K562 (cell line): ENCODE measurements at regions not wholly inside any gene's neighbourhood (a gene's known extent, or its start where the extent isn't known, plus 50 kb on each side); places are given as distances from the start of the nearest gene placed in this dataset.

Experiments used
- ATAC-seq: fragments of 200-7000 bp; cut with Tn5 transposase; 3 replicates; pipeline ENCODE4 v1.9.1; 2020; ENCODE audit warnings: moderate library complexity
- BruUV-seq: library from RNA; stranded (reverse); fragments of 400-500 nt; replicated peaks from 2 replicates; lab custom pipeline; 2021; lab: Mats Ljungman, UMichigan
- CTCF ChIA-PET: fragments of 300-600 bp; formaldehyde crosslinking; extraction: SDS; loops from one replicate; lab custom pipeline; 2021; ENCODE audit warnings: low intra/inter-chr PET ratio; lab: Yijun Ruan, JAX
- POLR2A ChIA-PET: fragments of 300-600, 350-650 bp; sonication (Branson Sonifier 250); formaldehyde crosslinking; extraction: SDS; loops from one replicate; lab custom pipeline; 2021; ENCODE audit warnings: antibody characterized with exemption, inconsistent platforms; lab: Yijun Ruan, JAX
- DNase-seq, 4 experiments: peaks; one replicate each; pipeline versions ENCODE4 v3.0.0 to v3.0.0-alpha.2; 2011 to 2018; ENCODE audit warnings: low spot score in 3 of 4, mixed read lengths in 3 of 4; ENCODE audit errors: extremely low read depth in 1 of 4
- FAIRE-seq: peaks from 2 replicates; lab custom pipeline; 2011; peaks lifted over from hg19 to GRCh38; lab: Jason Lieb, UNC
- H2AFZ ChIP-seq: 2 replicates; pipeline ENCODE4 v1.6.0; 2011; ENCODE audit warnings: low read depth, low read length, control low read depth, inconsistent platforms
- H3K27ac ChIP-seq: fragments of 200-600 bp; 3 replicates; pipeline ENCODE4 v1.8.0; 2011; ENCODE audit warnings: low read depth, mild to moderate bottlenecking, control low read depth, inconsistent platforms, low read length, moderate library complexity, mixed read lengths; ENCODE audit errors: extremely low read depth
- H3K27me3 ChIP-seq, 2 experiments: fragments of 300-600 bp in 1 of 2; 2 replicates in 1 of 2; 3 replicates in 1 of 2; pipeline versions ENCODE4 v1.6.0 to v1.8.0; 2011; ENCODE audit warnings: inconsistent platforms in 2 of 2, low read length in 2 of 2, mild to moderate bottlenecking in 1 of 2, mixed read lengths in 1 of 2, moderate library complexity in 1 of 2; ENCODE audit not compliant: control insufficient read depth in 2 of 2, insufficient read depth in 2 of 2
- H3K36me3 ChIP-seq: fragments of 300-600 bp; 3 replicates; pipeline ENCODE4 v1.8.0; 2011; ENCODE audit warnings: mild to moderate bottlenecking, low read length, inconsistent platforms; ENCODE audit not compliant: control insufficient read depth, insufficient read depth
- H3K4me1 ChIP-seq, 2 experiments: fragments of 200-600 bp in 1 of 2; replicated peaks in 1 of 2; 2 replicates in 1 of 2; 3 replicates in 1 of 2; pipeline versions ENCODE4 v1.5.1 to v1.8.0; 2011; ENCODE audit warnings: inconsistent platforms in 2 of 2, low read length in 2 of 2, mild to moderate bottlenecking in 1 of 2, mixed read lengths in 1 of 2, moderate library complexity in 1 of 2; ENCODE audit not compliant: control insufficient read depth in 2 of 2, insufficient read depth in 2 of 2
- H3K4me2 ChIP-seq: 2 replicates; pipeline ENCODE4 v1.6.1; 2011; ENCODE audit warnings: low read length, control low read depth, inconsistent platforms, mixed read lengths; ENCODE audit not compliant: insufficient read depth
- H3K4me3 ChIP-seq: fragments of 200-600 bp; sonication (generic), shearing (Covaris generic); 2 replicates; pipeline ENCODE4 v1.5.1; 2016; ENCODE audit warnings: control low read depth, inconsistent platforms
- H3K79me2 ChIP-seq: fragments of 200-600 bp; 3 replicates; pipeline ENCODE4 v1.8.0; 2011; ENCODE audit warnings: low read length, inconsistent platforms; ENCODE audit not compliant: control insufficient read depth, insufficient read depth
- H3K9ac ChIP-seq, 2 experiments: 2 replicates each; pipeline versions ENCODE4 v1.6.0 to v1.6.1; 2011; ENCODE audit warnings: low read depth in 2 of 2, low read length in 2 of 2, control low read depth in 1 of 2, inconsistent platforms in 1 of 2, mild to moderate bottlenecking in 1 of 2, mixed read lengths in 1 of 2; ENCODE audit not compliant: insufficient read depth in 1 of 2
- H3K9me1 ChIP-seq: one replicate; pipeline ENCODE4 v1.6.0; 2011; ENCODE audit warnings: inconsistent platforms, mild to moderate bottlenecking, low read length, moderate library complexity; ENCODE audit not compliant: control insufficient read depth, insufficient read depth
- H3K9me3 ChIP-seq: replicated peaks from 2 replicates; pipeline ENCODE4 v1.5.1; 2011; ENCODE audit warnings: low read depth, low read length, inconsistent platforms; ENCODE audit not compliant: control insufficient read depth, insufficient read depth
- H4K20me1 ChIP-seq: replicated peaks from 2 replicates; pipeline ENCODE4 v1.6.1; 2011; ENCODE audit warnings: low read length, inconsistent platforms, mixed read lengths; ENCODE audit not compliant: control insufficient read depth, insufficient read depth
- CTBP1 ChIP-seq: fragments of 450-650 bp; IDR thresholded peaks from 2 replicates; pipeline ENCODE4 v1.6.1; 2016; ENCODE audit warnings: borderline replicate concordance
- FOS ChIP-seq: IDR thresholded peaks from 3 replicates; pipeline ENCODE4 v1.6.1; 2011; ENCODE audit not compliant: insufficient read length; ENCODE audit errors: extremely low read depth
- RFX7 ChIP-seq: fragments of 250-450 bp; sonication (Bioruptor Pico); IDR thresholded peaks from 2 replicates; pipeline ENCODE4 v1.5.1; 2021; ENCODE audit warnings: mild to moderate bottlenecking
- SMAD1 ChIP-seq: fragments of 150-350 bp; IDR thresholded peaks from 2 replicates; pipeline ENCODE4 v1.6.1; 2014; ENCODE audit warnings: low read length, low read depth; ENCODE audit not compliant: partially characterized antibody
- TCFL5 ChIP-seq: fragments of 250-450 bp; sonication (Bioruptor Pico); conservative IDR thresholded peaks from 2 replicates; pipeline ENCODE4 v1.6.1; 2021; ENCODE audit warnings: mild to moderate bottlenecking, moderate library complexity, matching md5 sums
- TSC22D4 ChIP-seq: fragments of 450-650 bp; IDR thresholded peaks from 2 replicates; pipeline ENCODE4 v1.6.1; 2016; ENCODE audit warnings: missing genetic modification characterization, missing biosample characterization, control low read depth
- ZFP36 ChIP-seq: fragments of 150-350 bp; IDR thresholded peaks from 2 replicates; pipeline ENCODE4 v1.6.1; 2018; ENCODE audit warnings: low read length, low read depth; ENCODE audit not compliant: partially characterized antibody
- WGBS: fragments of 100-300 bp; shearing (Covaris generic); methylation state at CpG from one replicate; pipeline ENCODE4 v1.1.6; 2016; ENCODE audit warnings: low coverage, mixed read lengths; ENCODE audit not compliant: insufficient coverage; ENCODE audit errors: missing lambda C conversion rate; 5-methylcytosine and 5-hydroxymethylcytosine counted together
- in situ Hi-C: fragments of 300-500 bp; cut with MboI; formaldehyde crosslinking; loops from 4 replicates; pipeline ENCODE4 v1.15.0; 2018; ENCODE audit warnings: inconsistent platforms, mixed read lengths
- intact Hi-C: fragments of 100-400 bp; cut with micrococcal nuclease; formaldehyde crosslinking; loops from 2 replicates; pipeline ENCODE4 v1.14.2; 2022
- TF ChIP-seq, protein P1 (sequence below), 2 experiments: fragments of 450-650 bp in 1 of 2; sonication (generic) in 1 of 2; formaldehyde crosslinking; conservative IDR thresholded peaks; 2 replicates each; pipeline versions ENCODE4 v1.4.0 to v1.8.1; 2020 to 2022; ENCODE audit warnings: mild to moderate bottlenecking in 1 of 2, missing genetic modification reagents in 1 of 2
- TF ChIP-seq, protein P2 (sequence below): fragments of 250-450 bp; sonication (Bioruptor Pico); IDR thresholded peaks from 2 replicates; pipeline ENCODE4 v1.4.0; 2020; ENCODE audit warnings: mild to moderate bottlenecking, moderate library complexity
- TF ChIP-seq, protein P3 (sequence below): sonication (generic); formaldehyde crosslinking; IDR thresholded peaks from 2 replicates; pipeline ENCODE4 v1.8.0; 2022; ENCODE audit warnings: missing genetic modification reagents, mild to moderate bottlenecking, moderate library complexity, borderline replicate concordance
- TF ChIP-seq, protein P4 (sequence below): fragments of 450-650 bp; IDR thresholded peaks from 2 replicates; pipeline ENCODE4 v1.6.1; 2016; ENCODE audit warnings: borderline replicate concordance

DNA sequence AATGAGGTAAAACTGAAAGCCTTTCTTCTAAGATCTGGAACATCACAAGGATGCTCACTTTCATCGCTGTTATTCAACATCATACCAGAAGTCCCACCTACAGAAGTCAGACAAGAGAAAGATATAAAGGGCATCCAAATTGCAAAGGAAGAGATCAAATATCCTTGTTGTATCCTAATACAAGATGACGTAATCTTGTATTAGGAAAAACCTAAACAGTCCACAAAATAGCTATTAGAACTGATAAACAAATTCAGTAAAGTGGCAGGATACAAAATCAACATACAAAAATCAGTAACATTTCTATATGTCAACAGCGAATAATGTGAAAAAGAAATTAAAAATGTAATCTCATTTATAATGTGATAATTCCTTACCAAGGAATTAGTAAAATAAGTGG, 195.1 kb upstream of the CBLB start:
- H3K9me3 ChIP-seq, result no peaks in the 10 kb centered on the region
- ATAC-seq (no peak), FAIRE-seq (no peak), DNase-seq (no peak)
- H3K9me1 ChIP-seq, result no peaks in the 10 kb centered on the region
- H3K79me2 ChIP-seq, result no peaks in the 10 kb centered on the region
- H4K20me1 ChIP-seq, result no peaks in the 10 kb centered on the region
- H3K9ac ChIP-seq, result no peak overlapping the region
- intact Hi-C loops (no loop called here), in situ Hi-C loops (no loop called here)
- ChIA-PET POLR2A (no interaction called here), CTCF (no interaction called here)
- H3K27ac ChIP-seq, result no peak overlapping the region
- 49% methylated on average over 3 of the region's 3 CpGs for WGBS
- no peak for TF ChIP-seq RFX7 (CRISPR knock-in tag)
- TF ChIP-seq, protein P1, sequence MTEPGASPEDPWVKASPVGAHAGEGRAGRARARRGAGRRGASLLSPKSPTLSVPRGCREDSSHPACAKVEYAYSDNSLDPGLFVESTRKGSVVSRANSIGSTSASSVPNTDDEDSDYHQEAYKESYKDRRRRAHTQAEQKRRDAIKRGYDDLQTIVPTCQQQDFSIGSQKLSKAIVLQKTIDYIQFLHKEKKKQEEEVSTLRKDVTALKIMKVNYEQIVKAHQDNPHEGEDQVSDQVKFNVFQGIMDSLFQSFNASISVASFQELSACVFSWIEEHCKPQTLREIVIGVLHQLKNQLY (CRISPR knock-in tag; conservative IDR thresholded peaks at IDR 0.05), result no peak
- no peak for TF ChIP-seq CTBP1
- TF ChIP-seq, protein P2, sequence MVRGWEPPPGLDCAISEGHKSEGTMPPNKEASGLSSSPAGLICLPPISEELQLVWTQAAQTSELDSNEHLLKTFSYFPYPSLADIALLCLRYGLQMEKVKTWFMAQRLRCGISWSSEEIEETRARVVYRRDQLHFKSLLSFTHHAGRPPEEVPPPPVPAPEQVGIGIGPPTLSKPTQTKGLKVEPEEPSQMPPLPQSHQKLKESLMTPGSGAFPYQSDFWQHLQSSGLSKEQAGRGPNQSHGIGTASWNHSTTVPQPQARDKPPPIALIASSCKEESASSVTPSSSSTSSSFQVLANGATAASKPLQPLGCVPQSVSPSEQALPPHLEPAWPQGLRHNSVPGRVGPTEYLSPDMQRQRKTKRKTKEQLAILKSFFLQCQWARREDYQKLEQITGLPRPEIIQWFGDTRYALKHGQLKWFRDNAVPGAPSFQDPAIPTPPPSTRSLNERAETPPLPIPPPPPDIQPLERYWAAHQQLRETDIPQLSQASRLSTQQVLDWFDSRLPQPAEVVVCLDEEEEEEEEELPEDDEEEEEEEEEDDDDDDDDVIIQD (CRISPR knock-in tag), result no peak
- H3K4me1 ChIP-seq, result peaks cover 0 to 5% of the 10 kb centered on the region in 2 experiments; a peak in 1 of 5 replicates
- H3K4me2 ChIP-seq, result no peak overlapping the region
- H3K27me3 ChIP-seq, result no peaks in the 10 kb centered on the region
- no peaks in the 10 kb centered on the region for H3K36me3 ChIP-seq
- H3K4me3 ChIP-seq, result no peak overlapping the region
- no peak overlapping the region for H2AFZ ChIP-seq
- BruUV-seq, result no TSS peak

DNA sequence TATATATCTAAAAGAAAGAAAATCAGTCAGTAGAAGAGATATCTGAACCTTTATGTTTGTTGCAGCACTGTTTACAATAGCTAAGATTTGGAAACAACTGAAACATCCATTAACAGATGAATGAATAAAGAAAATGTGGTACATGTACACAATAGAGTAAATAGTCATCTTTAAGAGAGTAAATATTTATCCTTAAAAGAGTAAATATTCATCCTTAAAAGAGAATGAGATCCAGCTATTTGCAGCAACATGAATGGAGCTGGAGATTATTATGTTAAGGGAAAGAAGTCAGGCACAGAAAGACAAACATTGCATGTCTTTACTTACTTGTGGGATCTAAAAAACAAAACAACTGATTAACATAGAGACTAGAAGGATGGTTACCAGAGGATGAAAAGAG, 197.0 kb upstream of the CBLB start:
- FAIRE-seq, result no peak
- H4K20me1 ChIP-seq, result no peaks in the 10 kb centered on the region
- intact Hi-C loops, result no loop called here
- no peak for DNase-seq
- H3K36me3 ChIP-seq, result no peaks in the 10 kb centered on the region
- in situ Hi-C loops, result no loop called here
- no peaks in the 10 kb centered on the region for H3K9me3 ChIP-seq
- no peaks in the 10 kb centered on the region for H3K27me3 ChIP-seq
- no peaks in the 10 kb centered on the region for H3K4me1 ChIP-seq
- POLR2A ChIA-PET, result no interaction called here
- H3K27ac ChIP-seq, result no peak overlapping the region
- no TSS peak for BruUV-seq
- CTCF ChIA-PET, result no interaction called here
- no peak overlapping the region for H3K4me2 ChIP-seq
- H3K9ac ChIP-seq, result no peak overlapping the region
- H3K9me1 ChIP-seq, result no peaks in the 10 kb centered on the region
- no peaks in the 10 kb centered on the region for H3K79me2 ChIP-seq
- no peak overlapping the region for H2AFZ ChIP-seq
- no peak for ATAC-seq
- H3K4me3 ChIP-seq, result no peak overlapping the region
- TF ChIP-seq TSC22D4 (tag) (no peak), TCFL5 (CRISPR knock-in tag) (no peak), SMAD1 (no peak), FOS (no peak), ZFP36 (no peak)
- TF ChIP-seq, protein P3, sequence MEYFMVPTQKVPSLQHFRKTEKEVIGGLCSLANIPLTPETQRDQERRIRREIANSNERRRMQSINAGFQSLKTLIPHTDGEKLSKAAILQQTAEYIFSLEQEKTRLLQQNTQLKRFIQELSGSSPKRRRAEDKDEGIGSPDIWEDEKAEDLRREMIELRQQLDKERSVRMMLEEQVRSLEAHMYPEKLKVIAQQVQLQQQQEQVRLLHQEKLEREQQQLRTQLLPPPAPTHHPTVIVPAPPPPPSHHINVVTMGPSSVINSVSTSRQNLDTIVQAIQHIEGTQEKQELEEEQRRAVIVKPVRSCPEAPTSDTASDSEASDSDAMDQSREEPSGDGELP (CRISPR knock-in tag), result no peak
- TF ChIP-seq, protein P4, sequence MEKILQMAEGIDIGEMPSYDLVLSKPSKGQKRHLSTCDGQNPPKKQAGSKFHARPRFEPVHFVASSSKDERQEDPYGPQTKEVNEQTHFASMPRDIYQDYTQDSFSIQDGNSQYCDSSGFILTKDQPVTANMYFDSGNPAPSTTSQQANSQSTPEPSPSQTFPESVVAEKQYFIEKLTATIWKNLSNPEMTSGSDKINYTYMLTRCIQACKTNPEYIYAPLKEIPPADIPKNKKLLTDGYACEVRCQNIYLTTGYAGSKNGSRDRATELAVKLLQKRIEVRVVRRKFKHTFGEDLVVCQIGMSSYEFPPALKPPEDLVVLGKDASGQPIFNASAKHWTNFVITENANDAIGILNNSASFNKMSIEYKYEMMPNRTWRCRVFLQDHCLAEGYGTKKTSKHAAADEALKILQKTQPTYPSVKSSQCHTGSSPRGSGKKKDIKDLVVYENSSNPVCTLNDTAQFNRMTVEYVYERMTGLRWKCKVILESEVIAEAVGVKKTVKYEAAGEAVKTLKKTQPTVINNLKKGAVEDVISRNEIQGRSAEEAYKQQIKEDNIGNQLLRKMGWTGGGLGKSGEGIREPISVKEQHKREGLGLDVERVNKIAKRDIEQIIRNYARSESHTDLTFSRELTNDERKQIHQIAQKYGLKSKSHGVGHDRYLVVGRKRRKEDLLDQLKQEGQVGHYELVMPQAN, result no peak
